ENCODE measurements at regions not wholly inside any gene's neighbourhood (a gene's known extent, or its start where the extent isn't known, plus 50 kb on each side); places are given as distances from the start of the nearest gene placed in this dataset.

DNA sequence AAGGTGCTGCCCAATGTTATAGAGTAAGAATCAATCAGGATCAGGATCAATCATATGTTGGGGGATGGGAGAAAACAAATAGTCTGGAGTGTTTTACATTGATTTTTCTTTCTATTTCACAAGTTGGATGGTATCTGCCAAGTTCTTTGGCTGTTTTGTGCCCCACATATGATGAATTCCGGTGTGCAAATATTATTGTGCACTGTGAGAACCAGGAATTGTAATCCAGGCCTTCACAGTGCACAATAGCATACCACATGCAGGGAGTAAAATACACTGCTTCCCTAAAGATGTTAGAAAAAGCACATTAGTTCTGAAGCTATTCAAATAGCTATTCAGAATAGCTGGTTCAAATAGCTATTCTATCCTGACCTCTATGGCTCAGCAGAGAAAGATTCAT is 133.7 kb downstream of the LCA5 start:
- TF ChIP-seq, protein P1, sequence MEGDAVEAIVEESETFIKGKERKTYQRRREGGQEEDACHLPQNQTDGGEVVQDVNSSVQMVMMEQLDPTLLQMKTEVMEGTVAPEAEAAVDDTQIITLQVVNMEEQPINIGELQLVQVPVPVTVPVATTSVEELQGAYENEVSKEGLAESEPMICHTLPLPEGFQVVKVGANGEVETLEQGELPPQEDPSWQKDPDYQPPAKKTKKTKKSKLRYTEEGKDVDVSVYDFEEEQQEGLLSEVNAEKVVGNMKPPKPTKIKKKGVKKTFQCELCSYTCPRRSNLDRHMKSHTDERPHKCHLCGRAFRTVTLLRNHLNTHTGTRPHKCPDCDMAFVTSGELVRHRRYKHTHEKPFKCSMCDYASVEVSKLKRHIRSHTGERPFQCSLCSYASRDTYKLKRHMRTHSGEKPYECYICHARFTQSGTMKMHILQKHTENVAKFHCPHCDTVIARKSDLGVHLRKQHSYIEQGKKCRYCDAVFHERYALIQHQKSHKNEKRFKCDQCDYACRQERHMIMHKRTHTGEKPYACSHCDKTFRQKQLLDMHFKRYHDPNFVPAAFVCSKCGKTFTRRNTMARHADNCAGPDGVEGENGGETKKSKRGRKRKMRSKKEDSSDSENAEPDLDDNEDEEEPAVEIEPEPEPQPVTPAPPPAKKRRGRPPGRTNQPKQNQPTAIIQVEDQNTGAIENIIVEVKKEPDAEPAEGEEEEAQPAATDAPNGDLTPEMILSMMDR (conservative IDR thresholded peaks at IDR 0.05; ENCODE audit: low read depth, low read length): no peak
- no peak for TF ChIP-seq EZH2 (IDR thresholded peaks at IDR 0.05; ENCODE audit: low read length, unreplicated experiment)
- no peak for TF ChIP-seq EZH2phosphoT487 (IDR thresholded peaks at IDR 0.05; ENCODE audit: borderline replicate concordance, low read length)

All from PC-3 (cell line).